HG03571 (cell line): ENCODE measurements at regions not wholly inside any gene's neighbourhood (a gene's known extent, or its start where the extent isn't known, plus 50 kb on each side); places are given as distances from the start of the nearest gene placed in this dataset.

Source experiments
- ATAC-seq: cut with Tn5 transposase; IDR thresholded peaks from one replicate; pipeline ENCODE4 v1.9.1; 2021; ENCODE audit not compliant: unreplicated experiment

- no peak for ATAC-seq
Measured at GRCh38 chr18:37660658-37661057, 95.1 kb upstream of the CELF4 start.

- ATAC-seq, result no peak
Measured at GRCh38 chr18:37659906-37660305, 94.3 kb upstream of the CELF4 start.

- no peak for ATAC-seq
Measured at GRCh38 chr18:37658894-37659293, 93.3 kb upstream of the CELF4 start.

GRCh38 chr18:37657493-37657892, 91.9 kb upstream of the CELF4 start:
- ATAC-seq, result no peak

- no peak for ATAC-seq
Measured at GRCh38 chr18:37654731-37655369, 89.3 kb upstream of the CELF4 start.

GRCh38 chr18:37654034-37654433, 88.4 kb upstream of the CELF4 start:
- no peak for ATAC-seq

GRCh38 chr18:37653618-37654017, 88.0 kb upstream of the CELF4 start:
- no peak for ATAC-seq

GRCh38 chr18:37649930-37650329, 84.3 kb upstream of the CELF4 start:
- ATAC-seq, result no peak

- ATAC-seq, result no peak
Measured at GRCh38 chr18:37649416-37649815, 83.8 kb upstream of the CELF4 start.

- ATAC-seq, result no peak
Measured at GRCh38 chr18:37641573-37641972, 76.0 kb upstream of the CELF4 start.

- no peak for ATAC-seq
Measured at GRCh38 chr18:37640504-37640903, 74.9 kb upstream of the CELF4 start.

GRCh38 chr18:37639846-37640245, 74.2 kb upstream of the CELF4 start:
- ATAC-seq, result no peak

- no peak for ATAC-seq
Measured at GRCh38 chr18:37637478-37637850, 71.9 kb upstream of the CELF4 start.

- ATAC-seq, result no peak
Measured at GRCh38 chr18:37636831-37637477, 71.4 kb upstream of the CELF4 start.

GRCh38 chr18:37634516-37634915, 68.9 kb upstream of the CELF4 start:
- no peak for ATAC-seq

GRCh38 chr18:37631422-37631821, 65.8 kb upstream of the CELF4 start:
- no peak for ATAC-seq

GRCh38 chr18:37630334-37630733, 64.7 kb upstream of the CELF4 start:
- ATAC-seq, result no peak

GRCh38 chr18:37628470-37629220, 63.0 kb upstream of the CELF4 start:
- ATAC-seq, result no peak

- ATAC-seq, result no peak
Measured at GRCh38 chr18:37624318-37624717, 58.7 kb upstream of the CELF4 start.

GRCh38 chr18:37619964-37620363, 54.4 kb upstream of the CELF4 start:
- ATAC-seq, result no peak

GRCh38 chr18:37617623-37618022, 52.0 kb upstream of the CELF4 start:
- ATAC-seq, result no peak
